ENCODE measurements at regions not wholly inside any gene's neighbourhood (a gene's known extent, or its start where the extent isn't known, plus 50 kb on each side); places are given as distances from the start of the nearest gene placed in this dataset.

DNA sequence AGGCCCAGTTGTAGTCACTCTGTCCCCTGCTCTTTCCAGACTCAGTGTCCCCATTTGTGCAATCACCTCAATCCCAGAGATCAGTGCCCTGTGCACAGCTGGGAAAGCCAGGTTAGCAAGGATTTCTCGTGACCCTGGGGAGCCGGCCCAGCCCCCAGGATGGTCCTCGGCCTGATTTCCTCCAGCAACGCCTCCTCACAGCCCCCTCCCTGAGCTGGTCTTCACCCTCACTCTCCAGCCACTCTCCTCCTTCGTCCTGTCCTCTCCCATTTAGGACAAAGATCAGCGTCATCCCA lies 194.8 kb upstream of the C14orf180 start:
- TF ChIP-seq, protein P1, sequence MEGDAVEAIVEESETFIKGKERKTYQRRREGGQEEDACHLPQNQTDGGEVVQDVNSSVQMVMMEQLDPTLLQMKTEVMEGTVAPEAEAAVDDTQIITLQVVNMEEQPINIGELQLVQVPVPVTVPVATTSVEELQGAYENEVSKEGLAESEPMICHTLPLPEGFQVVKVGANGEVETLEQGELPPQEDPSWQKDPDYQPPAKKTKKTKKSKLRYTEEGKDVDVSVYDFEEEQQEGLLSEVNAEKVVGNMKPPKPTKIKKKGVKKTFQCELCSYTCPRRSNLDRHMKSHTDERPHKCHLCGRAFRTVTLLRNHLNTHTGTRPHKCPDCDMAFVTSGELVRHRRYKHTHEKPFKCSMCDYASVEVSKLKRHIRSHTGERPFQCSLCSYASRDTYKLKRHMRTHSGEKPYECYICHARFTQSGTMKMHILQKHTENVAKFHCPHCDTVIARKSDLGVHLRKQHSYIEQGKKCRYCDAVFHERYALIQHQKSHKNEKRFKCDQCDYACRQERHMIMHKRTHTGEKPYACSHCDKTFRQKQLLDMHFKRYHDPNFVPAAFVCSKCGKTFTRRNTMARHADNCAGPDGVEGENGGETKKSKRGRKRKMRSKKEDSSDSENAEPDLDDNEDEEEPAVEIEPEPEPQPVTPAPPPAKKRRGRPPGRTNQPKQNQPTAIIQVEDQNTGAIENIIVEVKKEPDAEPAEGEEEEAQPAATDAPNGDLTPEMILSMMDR (conservative IDR thresholded peaks at IDR 0.05 in 1 of 2, IDR thresholded peaks at IDR 0.05 in 1 of 2; ENCODE audit: low read depth in 1 of 2, low read length in 2 of 2) = no peak
- TF ChIP-seq EZH2 (IDR thresholded peaks at IDR 0.05; ENCODE audit: low read length, missing control alignments) = no peak
